Body of pancreas (tissue), 4 donors: ENCODE measurements at regions not wholly inside any gene's neighbourhood (a gene's known extent, or its start where the extent isn't known, plus 50 kb on each side); places are given as distances from the start of the nearest gene placed in this dataset.

Experiments
- ATAC-seq: fragments of 150-250 bp; one replicate; pipeline ENCODE4 v1.9.1; 2016
- DNase-seq, 4 donors: peaks; one replicate each; pipeline ENCODE4 v3.0.0-alpha.2; 2019
- H3K27ac ChIP-seq, 4 donors: fragments of 200-600 bp; sonication (generic); 1 replicate in 3 of 4; 2 replicates in 1 of 4; pipeline versions ENCODE4 v1.5.1 to v1.6.1; 2016 to 2019; ENCODE audit warnings: mild to moderate bottlenecking in 1 of 4, mixed read lengths in 1 of 4, moderate library complexity in 1 of 4
- H3K27me3 ChIP-seq, 2 donors: fragments of 200-600 bp; sonication (generic); one replicate each; pipeline ENCODE4 v1.6.0; 2016; ENCODE audit warnings: mild to moderate bottlenecking in 1 of 2
- H3K36me3 ChIP-seq, 2 donors: fragments of 200-600 bp; sonication (generic); replicated peaks in 1 of 2; 2 replicates each; pipeline ENCODE4 v1.5.1; 2016; ENCODE audit warnings: low read depth in 2 of 2; ENCODE audit not compliant: insufficient read depth in 1 of 2
- H3K4me1 ChIP-seq: fragments of 200-600 bp; sonication (generic); one replicate; pipeline ENCODE4 v1.6.0; 2016
- H3K4me3 ChIP-seq, 2 donors: fragments of 200-600 bp; sonication (generic); 1 replicate in 1 of 2; 2 replicates in 1 of 2; pipeline ENCODE4 v1.5.1; 2016 to 2019
- H3K9me3 ChIP-seq, 3 donors: fragments of 200-600 bp; sonication (generic); 1 replicate in 2 of 3; 2 replicates in 1 of 3; pipeline ENCODE4 v1.5.1; 2016
- CTCF ChIP-seq, 7 experiments: fragments of 450-650 bp in 4 of 7; fragments of 200-600 bp in 3 of 7; sonication (generic) in 3 of 7; IDR thresholded peaks; one replicate each; pipeline ENCODE4 v1.5.1; 2016 to 2019; ENCODE audit warnings: antibody characterized with exemption in 7 of 7
- POLR2A ChIP-seq, 3 donors: fragments of 450-650 bp; IDR thresholded peaks; one replicate each; pipeline ENCODE4 v1.6.1; 2016; ENCODE audit warnings: antibody characterized with exemption in 3 of 3, mild to moderate bottlenecking in 2 of 3
- WGBS, 2 donors: methylation state at CpG; one replicate each; pipeline ENCODE4 v1.1.5; 2017; 5-methylcytosine and 5-hydroxymethylcytosine counted together
- intact Hi-C: fragments of 100-400 bp; cut with DNase I; formaldehyde crosslinking; loops from one replicate; pipeline ENCODE4 v1.15.1; 2023

DNA sequence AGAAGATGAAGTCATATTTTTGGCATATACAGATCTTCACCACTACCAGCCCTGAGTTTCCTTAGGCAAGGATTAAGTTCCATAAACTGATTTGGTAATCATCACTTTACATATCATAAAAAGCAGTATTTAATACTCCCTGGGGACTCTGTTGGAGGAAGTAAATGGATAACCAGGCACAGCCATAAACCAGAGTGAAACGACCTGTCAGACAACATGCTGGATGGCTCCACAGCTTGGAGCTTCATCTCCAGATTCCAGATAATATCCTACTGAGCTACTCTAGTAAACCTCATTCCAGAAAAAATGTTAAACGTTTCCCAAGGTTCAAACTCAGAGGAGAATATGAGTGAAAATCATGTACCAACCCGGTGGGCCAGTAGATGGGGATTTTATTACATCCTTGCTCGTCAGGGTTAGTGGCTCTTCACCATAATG lies 109.2 kb downstream of the BASP1 start:
- no peaks in the 10 kb centered on the region for H3K27me3 ChIP-seq
- no peaks in the 10 kb centered on the region for H3K36me3 ChIP-seq
- WGBS, 2 donors = 34 to 42% methylated on average over 4 of the region's 4 CpGs
- H3K27ac ChIP-seq = no peak overlapping the region
- ATAC-seq = no peak
- intact Hi-C loops = no loop called here
- H3K9me3 ChIP-seq = no peaks in the 10 kb centered on the region
- TF ChIP-seq CTCF (IDR thresholded peaks at IDR 0.05) (no peak), POLR2A (IDR thresholded peaks at IDR 0.05) (no peak)
- H3K4me3 ChIP-seq = no peak overlapping the region
- DNase-seq = no peak
- H3K4me1 ChIP-seq = no peaks in the 10 kb centered on the region

DNA sequence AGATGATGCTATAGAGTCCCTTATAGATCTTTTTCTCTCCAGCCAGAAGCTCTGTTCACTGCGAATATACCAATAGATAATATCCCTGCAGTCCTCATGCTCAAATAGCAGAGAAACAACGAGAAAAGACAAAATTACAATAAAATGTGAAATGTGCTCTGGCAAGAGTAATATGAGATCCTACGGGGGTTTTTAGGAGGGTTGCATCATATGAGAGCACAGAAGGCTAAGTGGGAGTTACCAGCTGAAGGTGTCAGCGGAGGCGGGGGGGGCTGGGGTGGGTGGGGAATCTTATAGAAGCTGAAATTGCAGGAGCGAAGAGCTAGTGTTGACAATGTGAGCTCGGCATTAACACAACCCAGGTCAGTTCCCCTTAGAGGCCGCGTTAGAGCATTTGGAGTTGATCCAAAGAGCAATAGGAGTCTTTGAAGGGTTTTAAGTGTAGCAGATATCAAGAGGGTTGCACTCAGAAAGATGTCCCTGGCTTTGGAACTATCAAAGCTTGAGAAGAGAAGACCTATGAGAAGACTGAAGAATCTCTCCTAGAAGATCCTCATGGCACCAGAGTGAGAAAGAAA lies 109.7 kb downstream of the BASP1 start:
- Histone ChIP-seq H3K4me3 (no peak overlapping the region), H3K9me3 (no peaks in the 10 kb centered on the region), H3K4me1 (no peaks in the 10 kb centered on the region), H3K27ac (no peak overlapping the region), H3K27me3 (no peaks in the 10 kb centered on the region), H3K36me3 (no peaks in the 10 kb centered on the region)
- ATAC-seq (no peak), DNase-seq (no peak)
- no peak for TF ChIP-seq CTCF (IDR thresholded peaks at IDR 0.05)
- TF ChIP-seq POLR2A (IDR thresholded peaks at IDR 0.05) = no peak
- 63 to 66% methylated on average over 9 of the region's 9 CpGs for WGBS, 2 donors
- intact Hi-C loops = no loop called here

- intact Hi-C loops = no loop called here
- no peak for TF ChIP-seq POLR2A (IDR thresholded peaks at IDR 0.05)
- no peak for TF ChIP-seq CTCF (IDR thresholded peaks at IDR 0.05)
- Histone ChIP-seq H3K4me3 (no peak overlapping the region), H3K36me3 (no peaks in the 10 kb centered on the region), H3K4me1 (no peaks in the 10 kb centered on the region), H3K27ac (no peak overlapping the region), H3K9me3 (no peaks in the 10 kb centered on the region), H3K27me3 (no peaks in the 10 kb centered on the region)
- ATAC-seq (no peak), DNase-seq (no peak)
- WGBS, 2 donors = 83 to 86% methylated on average over 3 of the region's 3 CpGs
Measured at GRCh38 chr5:17329571-17329970, 112.1 kb downstream of the BASP1 start.

GRCh38 chr5:17330386-17330785 lies 113.0 kb downstream of the BASP1 start:
- Histone ChIP-seq H3K27ac (no peak overlapping the region), H3K4me1 (no peaks in the 10 kb centered on the region), H3K27me3 (no peaks in the 10 kb centered on the region), H3K9me3 (no peaks in the 10 kb centered on the region), H3K4me3 (no peak overlapping the region), H3K36me3 (no peaks in the 10 kb centered on the region)
- intact Hi-C loops = no loop called here
- DNase-seq = no peak
- ATAC-seq = no peak
- TF ChIP-seq POLR2A (IDR thresholded peaks at IDR 0.05) (no peak), CTCF (IDR thresholded peaks at IDR 0.05) (no peak)
- WGBS, 2 donors = 35 to 39% methylated on average over 2 of the region's 2 CpGs

GRCh38 chr5:17331651-17332050 lies 114.2 kb downstream of the BASP1 start:
- no peaks in the 10 kb centered on the region for H3K4me1 ChIP-seq
- no peak for DNase-seq
- no peak for ATAC-seq
- H3K36me3 ChIP-seq = no peaks in the 10 kb centered on the region
- 84 to 90% methylated on average over 4 of the region's 4 CpGs for WGBS, 2 donors
- TF ChIP-seq POLR2A (IDR thresholded peaks at IDR 0.05) (no peak), CTCF (IDR thresholded peaks at IDR 0.05) (no peak)
- no peaks in the 10 kb centered on the region for H3K27me3 ChIP-seq
- H3K27ac ChIP-seq = no peak overlapping the region
- peaks cover 0 to 1% (median 0%) of the 10 kb centered on the region in 3 donors for H3K9me3 ChIP-seq
- no peak overlapping the region for H3K4me3 ChIP-seq
- intact Hi-C loops = no loop called here
